Glutamatergic neuron (in vitro differentiated cells): ENCODE measurements at regions not wholly inside any gene's neighbourhood (a gene's known extent, or its start where the extent isn't known, plus 50 kb on each side); places are given as distances from the start of the nearest gene placed in this dataset.

Experiments used
- DNase-seq: peaks from one replicate; pipeline ENCODE4 v3.0.0; 2022
- H3K27ac Mint-ChIP-seq: one replicate; pipeline ENCODE4 v1.8.0; 2020; ENCODE audit warnings: mild to moderate bottlenecking, mixed read lengths, inconsistent platforms; ENCODE audit not compliant: unreplicated experiment
- H3K27me3 Mint-ChIP-seq: one replicate; pipeline ENCODE4 v1.8.0; 2020; ENCODE audit warnings: mild to moderate bottlenecking, moderate library complexity, mixed read lengths, inconsistent platforms; ENCODE audit not compliant: unreplicated experiment
- H3K36me3 Mint-ChIP-seq: one replicate; pipeline ENCODE4 v1.8.0; 2020; ENCODE audit warnings: mild to moderate bottlenecking, mixed read lengths, inconsistent platforms; ENCODE audit not compliant: unreplicated experiment
- H3K4me1 Mint-ChIP-seq: one replicate; pipeline ENCODE4 v1.8.0; 2020; ENCODE audit warnings: mild to moderate bottlenecking, low read depth, mixed read lengths, inconsistent platforms; ENCODE audit not compliant: unreplicated experiment
- H3K4me3 Mint-ChIP-seq: one replicate; pipeline ENCODE4 v1.8.0; 2020; ENCODE audit warnings: mild to moderate bottlenecking, mixed read lengths, inconsistent platforms; ENCODE audit not compliant: unreplicated experiment
- H3K9me3 Mint-ChIP-seq: one replicate; pipeline ENCODE4 v1.8.0; 2020; ENCODE audit warnings: mild to moderate bottlenecking, moderate library complexity, mixed read lengths, inconsistent platforms; ENCODE audit not compliant: unreplicated experiment
- TF ChIP-seq, protein P1 (sequence below): fragments of 200-600 bp; sonication (generic); IDR thresholded peaks from one replicate; pipeline ENCODE4 v1.5.0; 2021; ENCODE audit not compliant: partially characterized antibody, unreplicated experiment

DNA sequence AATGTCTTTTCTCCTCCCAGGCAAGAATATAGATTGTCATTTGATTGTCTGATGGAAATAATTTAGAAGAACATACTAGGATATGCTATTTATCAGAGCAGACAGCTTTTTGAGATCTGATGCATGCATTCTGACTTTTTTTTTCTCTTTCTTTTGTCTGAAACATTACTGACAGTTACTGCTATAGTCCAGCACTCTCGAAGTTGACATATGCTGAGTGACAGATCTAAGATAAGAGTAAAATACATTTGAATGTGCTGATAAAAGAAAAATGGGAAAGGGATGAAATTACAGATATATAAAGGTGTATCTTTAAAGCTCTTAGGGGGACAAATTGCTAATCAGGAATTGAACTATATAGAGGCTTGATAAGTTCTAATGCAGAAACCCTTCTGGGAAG is 753.8 kb upstream of the TENM4 start:
- H3K27ac Mint-ChIP-seq = no peak overlapping the region
- H3K27me3 Mint-ChIP-seq = no peaks in the 10 kb centered on the region
- no peaks in the 10 kb centered on the region for H3K36me3 Mint-ChIP-seq
- TF ChIP-seq, protein P1, sequence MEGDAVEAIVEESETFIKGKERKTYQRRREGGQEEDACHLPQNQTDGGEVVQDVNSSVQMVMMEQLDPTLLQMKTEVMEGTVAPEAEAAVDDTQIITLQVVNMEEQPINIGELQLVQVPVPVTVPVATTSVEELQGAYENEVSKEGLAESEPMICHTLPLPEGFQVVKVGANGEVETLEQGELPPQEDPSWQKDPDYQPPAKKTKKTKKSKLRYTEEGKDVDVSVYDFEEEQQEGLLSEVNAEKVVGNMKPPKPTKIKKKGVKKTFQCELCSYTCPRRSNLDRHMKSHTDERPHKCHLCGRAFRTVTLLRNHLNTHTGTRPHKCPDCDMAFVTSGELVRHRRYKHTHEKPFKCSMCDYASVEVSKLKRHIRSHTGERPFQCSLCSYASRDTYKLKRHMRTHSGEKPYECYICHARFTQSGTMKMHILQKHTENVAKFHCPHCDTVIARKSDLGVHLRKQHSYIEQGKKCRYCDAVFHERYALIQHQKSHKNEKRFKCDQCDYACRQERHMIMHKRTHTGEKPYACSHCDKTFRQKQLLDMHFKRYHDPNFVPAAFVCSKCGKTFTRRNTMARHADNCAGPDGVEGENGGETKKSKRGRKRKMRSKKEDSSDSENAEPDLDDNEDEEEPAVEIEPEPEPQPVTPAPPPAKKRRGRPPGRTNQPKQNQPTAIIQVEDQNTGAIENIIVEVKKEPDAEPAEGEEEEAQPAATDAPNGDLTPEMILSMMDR = no peak
- no peaks in the 10 kb centered on the region for H3K9me3 Mint-ChIP-seq
- DNase-seq = no peak
- no peaks in the 10 kb centered on the region for H3K4me1 Mint-ChIP-seq
- H3K4me3 Mint-ChIP-seq = no peak overlapping the region

DNA sequence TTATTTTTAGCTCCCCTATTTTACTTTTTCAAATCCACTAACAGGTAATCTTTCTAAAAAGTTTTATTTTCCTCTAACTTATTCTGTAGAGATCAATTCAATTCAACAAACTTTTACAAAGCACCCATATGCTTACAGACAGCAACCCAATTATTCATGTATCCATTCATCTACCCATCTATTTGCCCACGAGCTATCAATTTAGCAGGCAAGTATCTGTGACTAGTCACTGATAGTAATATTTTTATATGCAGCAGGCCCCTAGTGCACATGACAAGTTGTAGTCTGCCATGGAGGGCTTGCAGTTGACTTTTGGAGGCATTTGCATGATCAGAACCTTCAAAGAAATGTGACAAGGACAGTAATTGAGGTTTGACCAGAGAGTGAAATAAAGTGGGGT is 753.2 kb upstream of the TENM4 start:
- Mint-ChIP-seq H3K4me3 (no peak overlapping the region), H3K4me1 (no peaks in the 10 kb centered on the region), H3K27ac (no peak overlapping the region), H3K27me3 (no peaks in the 10 kb centered on the region), H3K36me3 (no peaks in the 10 kb centered on the region), H3K9me3 (no peaks in the 10 kb centered on the region)
- DNase-seq = no peak
- TF ChIP-seq, protein P1 = no peak

DNA sequence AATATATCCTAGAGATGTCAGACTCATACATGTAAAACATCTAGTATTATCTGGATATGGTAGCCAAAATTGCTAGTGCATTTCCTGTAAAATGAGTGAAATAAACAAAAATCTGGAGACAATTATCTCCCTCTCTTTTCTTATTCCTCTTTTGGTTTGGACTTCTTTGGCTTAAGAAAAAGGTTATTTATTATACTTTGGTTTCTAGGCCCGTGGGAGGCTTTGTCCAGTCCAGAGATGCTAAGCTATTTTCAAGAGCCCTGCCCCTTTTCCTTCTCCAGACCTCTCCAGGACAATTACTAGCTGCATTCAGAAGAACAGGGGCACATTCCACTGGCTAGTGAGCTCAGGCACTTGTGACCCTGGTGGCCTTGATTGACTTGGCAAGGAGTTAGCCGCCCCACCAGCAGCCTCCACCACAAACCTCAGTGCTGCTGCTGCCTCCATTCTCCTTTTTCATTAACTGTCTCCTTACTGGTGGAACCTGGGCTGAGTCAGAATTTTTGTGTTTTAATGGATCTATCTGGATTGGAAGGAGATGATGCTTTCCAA is 747.3 kb upstream of the TENM4 start:
- Mint-ChIP-seq H3K4me1 (no peaks in the 10 kb centered on the region), H3K36me3 (no peaks in the 10 kb centered on the region), H3K27me3 (no peaks in the 10 kb centered on the region), H3K4me3 (no peak overlapping the region), H3K27ac (no peak overlapping the region), H3K9me3 (peaks cover 4% of the 10 kb centered on the region)
- TF ChIP-seq, protein P1 = no peak
- no peak for DNase-seq

DNA sequence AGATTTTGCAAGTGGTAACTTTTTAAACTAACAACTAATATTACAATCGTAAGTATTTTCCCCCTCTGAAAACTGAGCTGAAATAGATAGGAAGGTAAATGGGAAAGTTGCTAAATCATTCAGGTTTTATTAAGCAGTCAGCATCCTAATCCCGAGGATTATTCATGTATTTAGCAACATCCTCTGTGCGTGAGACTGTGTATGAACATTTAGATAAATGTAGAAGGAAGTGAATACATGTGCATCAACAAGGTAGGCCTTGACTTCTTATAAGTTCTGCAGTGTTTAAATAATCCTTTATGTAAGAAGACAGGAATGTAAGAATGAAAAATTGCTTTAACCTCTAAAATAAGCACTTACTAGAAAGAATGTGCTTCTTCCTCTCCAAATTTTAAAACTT is 745.9 kb upstream of the TENM4 start:
- peaks cover 4% of the 10 kb centered on the region for H3K9me3 Mint-ChIP-seq
- H3K27ac Mint-ChIP-seq = no peak overlapping the region
- no peak for DNase-seq
- TF ChIP-seq, protein P1 = no peak
- no peaks in the 10 kb centered on the region for H3K36me3 Mint-ChIP-seq
- no peaks in the 10 kb centered on the region for H3K27me3 Mint-ChIP-seq
- no peaks in the 10 kb centered on the region for H3K4me1 Mint-ChIP-seq
- H3K4me3 Mint-ChIP-seq = no peak overlapping the region

DNA sequence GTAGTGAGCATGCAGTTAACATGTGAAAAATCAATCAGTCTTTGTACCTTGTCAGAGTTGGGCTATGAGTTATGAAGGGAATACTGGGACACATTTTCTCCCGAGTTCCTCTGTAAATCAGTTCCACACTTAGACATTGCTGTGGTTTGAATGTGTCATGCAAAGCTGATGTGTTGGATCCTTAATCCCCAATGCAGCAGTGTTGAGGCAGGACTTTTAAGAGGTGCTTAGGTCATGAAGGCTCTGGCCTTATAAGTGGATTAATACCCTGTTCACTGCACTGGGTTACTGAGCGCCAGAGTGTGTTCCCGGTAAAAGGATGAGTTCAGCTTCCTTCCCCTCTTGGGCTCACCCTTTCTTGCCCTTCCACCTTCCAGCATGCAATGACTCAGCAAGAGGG is 742.1 kb upstream of the TENM4 start:
- TF ChIP-seq, protein P1 = no peak
- Mint-ChIP-seq H3K27me3 (no peaks in the 10 kb centered on the region), H3K9me3 (peaks cover 4% of the 10 kb centered on the region), H3K4me1 (no peaks in the 10 kb centered on the region), H3K4me3 (no peak overlapping the region), H3K27ac (no peak overlapping the region), H3K36me3 (no peaks in the 10 kb centered on the region)
- DNase-seq = no peak
